Germinal center (tissue), 1 donor: ENCODE measurements at regions not wholly inside any gene's neighbourhood (a gene's known extent, or its start where the extent isn't known, plus 50 kb on each side); places are given as distances from the start of the nearest gene placed in this dataset.
"Not testable (repeated sequence)": the region's sequence is repeated elsewhere in the genome, so short reads cannot be mapped to it uniquely, and the experiment has no call there.

Experiments
- DNase-seq: peaks from one replicate; pipeline ENCODE4 v3.0.0; 2012; ENCODE audit warnings: mixed read lengths, low spot score

- no peak for DNase-seq
These were observed 1352.5 kb downstream of the ZPLD1 start for GRCh38 chr3:103787164-103787871.

- DNase-seq: no peak
These were observed 1353.1 kb downstream of the ZPLD1 start for GRCh38 chr3:103787879-103788278.

- DNase-seq: no peak
These were observed 1357.1 kb downstream of the ZPLD1 start for GRCh38 chr3:103791786-103792515.

- DNase-seq: no peak
These were observed 1359.8 kb downstream of the ZPLD1 start for GRCh38 chr3:103794656-103795055.

GRCh38 chr3:103796068-103796467 lies 1361.3 kb downstream of the ZPLD1 start:
- DNase-seq: no peak

- no peak for DNase-seq
These were observed 1369.0 kb downstream of the ZPLD1 start for GRCh38 chr3:103803787-103804186.

GRCh38 chr3:103810167-103810566 lies 1375.4 kb downstream of the ZPLD1 start:
- DNase-seq: no peak

- DNase-seq: no peak
These were observed 1379.1 kb downstream of the ZPLD1 start for GRCh38 chr3:103813955-103814354.

GRCh38 chr3:103818398-103818797 lies 1383.6 kb downstream of the ZPLD1 start:
- DNase-seq: no peak

- DNase-seq: no peak
These were observed 1384.0 kb downstream of the ZPLD1 start for GRCh38 chr3:103818800-103819199.

- DNase-seq: no peak
These were observed 1390.8 kb downstream of the ZPLD1 start for GRCh38 chr3:103825586-103825985.

GRCh38 chr3:103829723-103830326 lies 1395.0 kb downstream of the ZPLD1 start:
- DNase-seq: no peak

GRCh38 chr3:103847081-103848062 lies 1412.6 kb downstream of the ZPLD1 start:
- no peak for DNase-seq

- no peak for DNase-seq
These were observed 1417.0 kb downstream of the ZPLD1 start for GRCh38 chr3:103851793-103852192.

GRCh38 chr3:103862415-103862814 lies 1427.6 kb downstream of the ZPLD1 start:
- no peak for DNase-seq

GRCh38 chr3:103863381-103863780 lies 1428.6 kb downstream of the ZPLD1 start:
- DNase-seq: no peak

GRCh38 chr3:103866113-103866512 lies 1431.3 kb downstream of the ZPLD1 start:
- no peak for DNase-seq

- no peak for DNase-seq
These were observed 1438.2 kb downstream of the ZPLD1 start for GRCh38 chr3:103873021-103873420.

GRCh38 chr3:103873897-103874545 lies 1439.2 kb downstream of the ZPLD1 start:
- no peak for DNase-seq

GRCh38 chr3:103881809-103882208 lies 1447.0 kb downstream of the ZPLD1 start:
- DNase-seq: not testable (repeated sequence)

GRCh38 chr3:103889675-103890074 lies 1454.9 kb downstream of the ZPLD1 start:
- no peak for DNase-seq
